HG03064 (cell line): ENCODE measurements at regions not wholly inside any gene's neighbourhood (a gene's known extent, or its start where the extent isn't known, plus 50 kb on each side); places are given as distances from the start of the nearest gene placed in this dataset.

Source experiments
- ATAC-seq: cut with Tn5 transposase; IDR thresholded peaks from one replicate; pipeline ENCODE4 v1.9.1; 2021; ENCODE audit warnings: low read depth; ENCODE audit not compliant: unreplicated experiment

DNA sequence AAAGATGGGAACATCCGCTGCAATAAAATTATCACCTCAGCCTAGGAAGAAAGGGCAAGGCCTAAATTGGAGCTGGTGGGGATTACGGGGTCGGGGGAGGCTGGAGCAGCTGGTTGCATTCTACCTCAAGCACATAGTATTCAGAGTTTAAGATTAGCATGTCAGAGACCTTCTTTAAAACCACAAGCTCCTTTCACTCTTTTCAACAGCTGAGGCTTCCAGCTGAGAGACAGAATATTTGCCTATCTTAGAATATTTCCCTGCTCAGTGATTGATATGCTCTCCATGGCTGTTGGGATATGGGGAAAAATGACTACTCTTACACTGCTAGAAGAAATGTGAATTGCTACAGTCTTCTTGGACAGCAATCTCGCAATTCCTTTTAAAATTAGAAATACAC, 248.6 kb downstream of the TBX15 start:
- ATAC-seq: no peak

DNA sequence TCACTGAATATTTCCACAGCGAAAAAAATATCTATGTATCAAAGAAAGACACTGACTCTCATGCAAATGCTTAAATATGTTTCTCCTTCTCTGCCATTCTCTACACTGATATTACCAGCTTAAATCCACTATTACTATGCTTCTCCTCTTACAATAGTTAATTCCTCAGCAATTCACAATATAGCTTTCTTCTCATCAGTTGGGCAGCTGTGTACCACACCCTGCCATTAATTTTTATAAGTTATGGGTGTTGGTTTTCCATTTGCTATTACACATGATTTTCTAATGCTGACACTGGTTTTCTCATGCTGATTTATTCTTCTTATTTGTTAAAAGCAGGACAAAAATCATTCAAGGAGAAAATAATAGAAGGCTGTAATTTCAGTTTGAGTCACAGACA, 251.8 kb downstream of the TBX15 start:
- ATAC-seq: no peak

DNA sequence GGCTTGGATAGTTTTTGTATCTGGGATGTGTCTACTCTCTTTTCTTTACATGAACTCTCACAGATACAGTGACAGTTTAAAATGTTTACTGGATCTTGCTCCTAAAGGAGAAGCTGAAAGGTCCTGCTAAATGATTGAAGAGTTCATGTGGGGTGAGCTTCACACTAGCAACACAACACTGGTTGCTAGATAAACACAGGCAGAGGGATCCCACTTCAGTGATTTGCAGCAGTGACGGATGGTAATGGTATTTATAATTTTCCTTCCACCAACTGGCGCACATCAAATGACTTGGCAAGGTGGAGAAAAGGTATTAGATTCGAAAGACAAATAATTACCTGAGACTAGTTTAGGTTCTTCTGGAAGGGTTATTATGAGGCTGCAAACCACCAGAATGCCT, 270.2 kb downstream of the TBX15 start:
- ATAC-seq: no peak

DNA sequence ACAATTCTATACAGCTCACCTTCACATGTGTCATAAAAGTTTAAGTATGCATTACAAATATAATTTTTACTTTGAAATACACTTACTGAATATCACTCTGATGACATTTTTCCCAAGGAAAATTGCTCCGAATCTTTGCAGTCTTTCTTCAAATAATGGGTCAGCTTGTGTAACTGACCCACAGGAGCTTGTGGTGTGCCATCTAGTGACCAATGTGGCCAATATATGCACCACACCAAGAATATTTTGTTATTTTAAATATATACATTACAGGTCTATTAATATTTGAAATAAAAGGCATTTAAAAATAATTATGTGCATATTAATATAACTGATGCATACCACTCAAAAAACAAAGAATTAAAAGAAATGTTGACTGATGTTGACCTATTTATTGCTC, 271.4 kb downstream of the TBX15 start:
- ATAC-seq: no peak

DNA sequence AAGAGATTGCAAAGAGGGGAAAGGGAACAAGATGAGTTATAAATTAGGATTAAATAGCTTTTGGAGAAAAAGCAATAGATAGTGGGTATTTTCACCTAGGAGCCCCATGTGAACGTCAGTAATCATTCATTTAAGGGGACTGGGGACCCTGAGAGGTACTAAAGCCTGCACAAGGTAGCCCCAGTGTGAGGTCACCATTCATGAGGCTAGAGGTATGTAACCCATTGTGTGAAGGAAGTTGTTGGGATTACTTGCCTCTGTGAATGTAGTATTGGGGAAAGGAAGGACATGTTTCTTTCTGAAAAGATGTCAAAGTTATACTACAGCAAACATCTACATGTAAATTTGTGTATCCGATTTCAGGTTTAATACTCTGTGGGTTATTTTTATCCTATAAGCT, 276.8 kb downstream of the TBX15 start:
- ATAC-seq: no peak

DNA sequence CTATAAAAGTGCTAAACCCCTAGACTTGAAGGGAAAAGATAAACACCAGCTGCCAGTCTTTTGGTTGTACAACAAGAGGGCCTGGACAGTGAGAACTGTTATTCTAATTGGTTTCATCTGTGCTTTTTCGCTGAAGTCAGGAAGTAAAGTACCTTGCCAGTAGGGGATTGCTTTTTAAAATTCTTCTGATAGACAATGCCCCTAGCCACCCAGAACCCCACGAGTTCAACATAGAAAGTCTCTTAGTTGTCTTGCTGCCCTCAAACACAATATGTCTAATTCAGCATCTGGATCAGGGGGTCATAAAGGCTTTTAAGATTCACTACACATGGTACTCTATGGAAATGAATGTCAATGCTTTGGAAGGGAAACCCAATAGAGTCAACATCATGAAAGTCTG, 289.2 kb downstream of the TBX15 start:
- no peak for ATAC-seq

DNA sequence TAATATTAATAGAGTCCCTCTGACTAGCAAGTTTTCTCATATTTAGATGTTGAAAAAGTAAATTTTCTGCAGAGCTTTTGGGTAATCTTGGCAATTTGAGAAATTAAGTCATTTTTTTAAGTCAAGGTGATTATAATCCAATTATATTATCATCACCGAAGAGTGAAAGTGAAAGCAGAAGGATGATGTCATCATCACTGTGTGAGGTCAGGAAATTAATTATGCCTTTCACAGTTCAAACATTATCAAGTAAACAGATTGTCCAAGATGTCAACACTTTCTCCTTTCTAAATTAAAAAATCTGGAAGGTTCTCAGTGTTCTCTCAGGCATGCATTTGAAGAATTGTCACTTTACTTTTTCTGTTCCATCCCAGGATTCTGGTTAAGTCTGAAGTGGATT, 296.0 kb downstream of the TBX15 start:
- no peak for ATAC-seq

DNA sequence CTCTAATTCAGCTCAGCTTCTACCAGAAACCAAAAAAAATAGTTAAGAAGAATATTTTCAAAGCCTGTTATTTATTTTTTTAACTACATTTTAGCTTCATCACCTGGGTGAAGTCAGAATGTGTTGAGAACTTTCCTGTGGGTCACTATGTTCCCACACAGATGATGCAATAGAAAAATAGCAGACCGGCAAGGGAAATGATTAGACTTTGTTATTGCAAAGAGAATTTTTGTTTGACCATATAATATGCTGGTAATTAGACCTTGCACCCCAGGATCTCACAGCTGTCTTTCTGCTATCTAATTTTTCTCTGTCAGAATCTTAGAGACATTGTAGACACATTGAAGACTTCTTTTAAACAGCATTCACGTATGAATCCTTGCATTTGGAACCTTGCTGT, 299.3 kb downstream of the TBX15 start:
- no peak for ATAC-seq

DNA sequence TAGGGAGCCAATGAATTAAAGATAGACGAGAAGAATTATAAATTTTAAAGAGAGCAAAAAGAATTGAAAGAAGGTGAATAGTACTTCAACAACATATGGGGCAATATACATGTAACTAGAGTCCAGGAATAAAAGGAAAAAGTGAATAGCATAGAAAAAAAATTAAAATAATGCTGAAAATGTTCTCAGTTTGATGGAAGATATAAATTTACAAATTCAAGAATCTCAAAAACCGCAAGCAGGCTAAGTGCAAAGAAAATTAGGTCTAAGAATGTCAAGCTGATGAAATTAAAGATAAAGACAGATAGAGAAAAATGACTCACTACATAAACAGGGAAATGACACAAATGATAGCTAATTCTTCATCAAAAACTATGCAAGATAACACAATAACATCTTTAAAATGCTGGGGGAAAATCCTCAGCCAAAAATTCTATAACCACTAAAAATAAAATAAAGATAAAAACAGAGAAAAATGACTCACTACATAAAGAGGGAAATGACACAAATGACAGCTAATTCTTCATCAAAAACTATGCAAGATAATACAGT, 326.3 kb downstream of the TBX15 start:
- ATAC-seq: no peak

DNA sequence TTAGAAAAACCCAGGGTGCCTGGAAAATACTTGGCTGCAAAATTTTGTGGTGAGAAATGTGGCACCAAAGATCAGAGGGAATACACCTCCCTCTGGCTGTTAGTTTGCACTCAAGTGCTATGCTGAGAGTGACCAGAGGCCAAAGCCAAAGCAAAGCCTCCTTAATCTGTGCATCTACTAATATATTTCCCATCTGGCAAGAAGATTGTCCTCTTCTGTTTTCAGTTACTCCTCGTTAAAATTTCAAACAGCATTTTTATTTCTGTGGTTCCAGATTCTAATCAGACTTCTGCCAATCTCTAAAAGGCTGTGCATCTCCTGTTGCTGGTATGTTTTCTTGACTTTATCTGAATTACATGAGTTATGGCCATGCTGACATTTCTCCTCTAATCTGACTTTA, 327.4 kb downstream of the TBX15 start:
- no peak for ATAC-seq

DNA sequence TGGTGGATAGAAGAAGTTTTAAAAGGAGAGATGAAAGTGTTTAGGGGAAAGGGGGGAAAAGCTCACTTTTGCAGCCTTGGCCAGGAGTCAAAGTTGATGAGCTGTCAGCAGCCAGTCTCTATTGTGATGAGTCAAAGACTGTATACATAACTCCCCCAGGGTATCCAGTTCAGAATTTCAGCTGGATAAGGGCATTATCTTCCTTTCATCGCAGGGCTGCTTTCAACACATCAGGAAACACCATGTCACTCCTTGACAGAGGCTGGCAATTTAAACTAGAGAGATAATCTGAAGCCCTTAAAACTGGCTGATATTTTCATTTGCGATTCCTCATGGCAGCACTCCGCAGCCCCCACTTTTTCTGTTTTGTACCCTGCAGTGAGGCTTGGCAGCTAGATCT, 328.5 kb downstream of the TBX15 start:
- ATAC-seq: no peak

DNA sequence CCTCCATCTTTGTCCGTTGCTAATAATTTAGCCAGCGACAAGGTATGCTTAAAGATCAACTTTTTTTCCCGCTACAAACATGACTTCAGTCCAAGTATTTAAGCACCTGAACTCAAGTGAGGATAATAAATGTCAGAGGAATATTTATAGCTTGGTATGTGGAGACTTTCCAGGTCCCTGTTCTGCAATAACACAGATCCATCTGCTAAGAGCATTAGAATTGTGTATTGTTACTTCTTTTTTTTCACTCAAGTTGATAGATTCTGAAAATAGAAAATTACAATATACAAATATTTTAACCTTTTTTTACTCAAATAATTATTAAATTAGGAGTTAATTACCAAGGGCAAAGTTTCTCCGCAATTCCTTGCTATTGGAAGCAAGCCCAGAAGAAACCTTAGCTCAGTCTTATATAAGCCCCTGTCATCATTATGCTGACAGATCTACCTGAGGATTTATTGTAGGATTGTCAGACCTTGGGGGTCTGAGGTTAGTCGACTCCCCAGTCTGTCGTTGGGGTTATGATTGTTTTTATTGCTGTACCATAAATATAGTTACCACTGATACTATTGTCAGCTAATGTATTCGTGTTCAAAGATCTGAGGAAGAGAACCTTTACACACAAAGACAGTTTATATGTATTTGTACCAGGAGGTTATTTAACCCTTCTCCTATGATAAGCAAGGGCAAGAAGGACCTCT, 337.9 kb downstream of the TBX15 start:
- ATAC-seq: no peak

DNA sequence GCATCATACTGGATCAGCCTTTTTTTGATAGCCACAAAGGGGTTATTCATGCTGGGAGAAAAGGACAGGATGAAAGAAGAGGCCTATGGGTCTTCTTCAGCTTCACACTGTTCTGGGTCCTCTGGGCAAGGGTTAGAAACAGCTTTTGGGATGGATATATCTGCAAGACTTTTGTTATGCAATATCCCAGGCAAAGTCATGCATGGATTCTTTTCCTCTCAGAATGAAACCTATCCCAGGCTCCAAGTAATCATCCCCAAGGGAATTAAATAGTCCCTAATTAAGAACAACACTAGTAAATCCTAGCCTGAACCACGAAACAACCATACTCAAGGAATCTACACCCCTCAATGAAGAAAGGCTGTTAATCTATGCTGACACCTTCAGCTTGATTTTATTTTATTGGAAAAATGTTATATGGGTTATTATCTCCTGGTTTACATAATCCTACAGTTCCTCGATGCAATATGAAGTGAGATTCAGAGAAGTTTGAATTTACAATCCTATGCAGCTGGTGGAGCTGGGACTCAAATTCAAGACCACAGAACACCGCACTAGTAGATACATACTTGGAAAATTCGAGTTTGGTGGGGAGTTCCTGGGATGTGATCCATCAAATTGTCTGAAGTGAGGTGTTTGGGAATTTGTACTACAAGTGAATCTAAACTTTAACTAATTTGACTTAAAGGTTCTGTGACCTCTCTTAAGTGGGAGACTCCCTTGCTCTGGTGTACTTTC, 338.6 kb downstream of the TBX15 start:
- no peak for ATAC-seq

DNA sequence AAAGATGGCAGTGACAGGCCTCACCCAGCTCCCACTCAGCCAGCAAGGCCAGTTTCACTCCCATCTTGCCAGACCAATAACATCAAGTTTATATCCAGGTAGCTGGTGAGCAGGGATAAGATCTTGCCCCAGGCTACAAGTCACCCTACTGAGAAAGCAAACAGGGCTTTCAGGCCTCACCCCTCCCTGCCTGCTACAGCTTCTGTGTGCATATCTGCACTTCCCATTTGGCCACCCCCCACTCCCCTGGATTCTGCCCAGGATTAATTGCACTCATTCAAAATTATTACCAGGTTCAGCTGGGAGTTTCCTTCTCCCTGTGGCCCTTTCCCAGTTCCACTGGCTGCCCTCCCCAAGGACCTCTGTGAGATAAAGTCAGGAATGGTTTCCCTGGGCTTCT, 352.1 kb downstream of the TBX15 start:
- no peak for ATAC-seq

DNA sequence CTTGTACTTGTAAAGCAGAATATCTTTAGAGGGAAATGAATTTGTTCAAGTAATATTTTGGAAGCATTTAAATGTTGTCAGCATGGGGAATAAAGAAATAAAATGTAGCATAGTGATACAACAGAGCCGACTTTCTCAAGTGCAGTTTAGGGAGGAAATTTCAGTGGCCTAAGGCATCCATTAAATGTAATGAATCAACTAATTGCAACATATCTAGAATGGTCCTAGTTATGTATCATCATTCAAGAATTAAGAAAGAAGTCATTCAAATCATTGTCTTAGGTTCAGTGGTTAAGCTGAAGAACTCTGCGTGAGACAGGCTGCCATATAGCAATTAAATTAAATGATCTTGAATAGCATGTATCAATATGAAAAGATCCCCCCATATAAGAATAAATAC, 360.7 kb downstream of the TBX15 start:
- no peak for ATAC-seq

DNA sequence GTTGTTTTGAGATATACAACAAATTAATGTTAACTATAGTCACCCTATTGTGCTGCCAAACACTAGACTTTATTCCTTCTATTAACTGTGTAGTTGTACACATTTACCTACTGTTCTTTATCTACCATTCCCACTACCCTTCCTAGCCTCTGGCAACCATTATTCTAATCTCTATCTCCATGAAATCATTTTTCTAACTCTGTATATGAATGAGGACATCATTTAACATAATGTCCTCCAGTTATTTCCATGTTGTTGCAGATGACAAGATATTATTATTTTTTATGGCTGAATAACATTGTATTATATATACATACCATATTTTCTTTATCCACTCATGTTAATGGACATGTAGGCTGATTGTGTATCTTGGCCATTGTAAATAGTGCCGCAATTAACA, 366.3 kb downstream of the TBX15 start:
- ATAC-seq: no peak

DNA sequence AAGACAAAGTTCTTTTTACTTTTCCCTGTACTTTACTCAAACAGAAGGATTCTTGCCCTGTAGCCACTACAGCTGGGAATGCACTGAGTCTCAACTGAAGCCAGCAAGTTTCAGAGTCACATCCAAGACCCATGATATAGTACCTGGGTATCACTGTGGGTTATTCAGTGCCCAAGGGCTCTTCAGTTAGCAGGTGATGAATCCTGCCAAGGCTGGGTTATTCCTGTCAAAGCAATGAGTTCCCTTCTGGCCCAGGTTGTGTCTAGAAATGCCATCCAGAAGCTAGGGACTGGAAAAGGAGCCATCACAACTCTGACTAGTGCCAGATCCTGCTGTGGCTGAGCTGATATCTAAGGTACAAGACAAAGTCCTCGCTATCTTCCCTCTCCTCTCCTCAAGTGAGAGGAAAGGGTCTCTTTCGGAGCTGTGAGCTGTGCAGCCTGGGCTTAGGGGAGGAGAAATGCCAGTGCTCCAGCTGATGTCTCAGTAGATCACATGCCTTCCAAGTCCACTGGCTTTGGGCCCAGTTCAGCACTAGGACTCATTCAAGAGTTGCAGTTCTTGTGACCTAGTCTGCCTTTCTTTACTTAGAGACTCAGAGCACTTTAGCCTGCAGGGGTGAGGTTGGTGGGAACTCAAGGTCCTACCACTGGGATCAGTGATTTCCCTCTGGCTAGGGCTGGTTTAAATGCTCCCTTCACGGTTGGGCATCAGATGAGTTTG, 369.4 kb downstream of the TBX15 start:
- ATAC-seq: no peak

DNA sequence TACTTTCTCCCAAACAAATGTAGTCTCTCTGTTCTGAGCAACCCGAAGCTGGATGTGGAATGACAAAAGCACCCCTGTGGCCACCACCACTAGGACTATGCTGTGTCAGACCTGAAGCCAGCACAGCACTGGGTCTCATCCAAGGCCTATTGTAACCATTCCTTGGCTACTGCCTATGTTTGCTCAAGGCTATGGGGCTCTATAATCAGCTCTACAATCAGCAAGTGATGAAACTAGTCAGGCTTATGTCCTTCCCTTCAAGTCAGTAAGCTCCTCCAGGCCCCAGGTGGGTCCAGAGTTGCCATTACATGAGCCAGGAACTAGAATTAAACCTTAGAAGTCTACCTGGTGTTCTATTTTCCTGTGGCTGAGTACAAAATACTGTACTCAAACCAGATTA, 370.2 kb downstream of the TBX15 start:
- no peak for ATAC-seq

DNA sequence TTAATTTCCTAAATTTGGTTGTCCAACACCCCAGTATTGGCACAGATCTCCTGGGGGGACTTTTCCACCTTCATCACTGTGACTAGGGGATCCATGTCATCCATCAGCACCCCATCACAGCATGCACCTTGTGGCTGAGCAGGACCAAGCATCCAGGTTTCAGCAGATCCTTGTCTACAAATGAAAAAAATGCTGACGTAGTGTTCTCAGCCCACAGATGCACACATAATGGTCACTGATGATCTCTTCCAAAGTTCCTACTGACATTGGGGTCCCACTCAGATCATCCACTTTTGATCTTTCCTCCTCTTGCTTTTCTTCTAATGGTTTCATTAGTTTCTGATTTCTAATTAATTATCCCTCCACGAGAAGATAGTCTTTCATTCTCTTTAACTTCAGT, 373.1 kb downstream of the TBX15 start:
- no peak for ATAC-seq

DNA sequence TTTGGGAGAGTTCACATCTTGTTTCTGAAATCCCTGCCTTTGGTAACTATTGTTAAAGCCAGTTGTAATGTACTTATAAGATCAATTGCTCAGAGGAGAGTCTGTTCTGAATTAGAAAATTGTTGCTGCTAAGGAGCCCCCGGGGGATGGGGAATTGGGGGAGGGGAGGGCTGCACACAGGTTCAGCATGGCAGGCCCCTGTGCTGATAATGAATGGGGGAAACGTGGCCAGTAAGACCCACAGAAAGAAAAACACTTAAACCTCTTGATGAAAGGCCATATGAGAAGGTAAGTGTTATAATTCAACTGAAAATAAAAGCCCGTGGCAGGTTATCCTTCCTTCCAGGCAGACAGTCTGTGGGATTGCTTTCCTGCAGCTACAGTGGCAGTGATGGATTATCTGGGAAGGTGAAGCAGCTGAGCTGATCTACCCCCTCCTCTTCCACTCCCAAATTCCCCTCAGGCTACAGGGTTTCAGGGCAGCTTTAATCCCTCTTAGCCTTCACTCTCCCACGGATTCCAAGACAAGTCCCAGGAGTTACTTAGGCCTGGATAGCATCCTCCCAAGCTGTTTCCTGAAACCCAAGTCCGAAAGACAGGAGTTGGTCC, 398.8 kb downstream of the TBX15 start:
- no peak for ATAC-seq

DNA sequence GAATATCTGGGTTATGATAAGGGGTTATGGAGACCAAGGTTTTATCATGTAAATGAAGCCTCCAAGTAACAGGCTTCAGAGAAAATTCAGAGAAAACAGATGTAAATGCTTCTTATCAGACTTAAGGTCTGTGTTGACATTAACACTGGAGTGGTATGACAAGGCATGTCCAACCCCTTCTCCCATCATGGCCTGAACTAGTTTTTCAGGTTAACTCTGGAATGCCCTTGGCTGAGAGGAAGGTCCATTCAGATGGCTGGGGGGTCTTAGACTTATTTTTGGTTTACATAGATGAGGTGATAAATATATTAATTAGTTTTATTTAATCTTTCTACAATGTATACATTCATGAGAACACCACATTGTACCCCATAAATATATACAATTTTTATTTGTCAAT, 399.6 kb downstream of the TBX15 start:
- ATAC-seq: no peak
